Esophagus muscularis mucosa (tissue), 4 donors: ENCODE measurements at regions not wholly inside any gene's neighbourhood (a gene's known extent, or its start where the extent isn't known, plus 50 kb on each side); places are given as distances from the start of the nearest gene placed in this dataset.

ENCODE experiments used
- DNase-seq: peaks from one replicate; pipeline ENCODE4 v3.0.0-alpha.2; 2017; ENCODE audit errors: extremely low spot score
- H3K27ac ChIP-seq, 4 donors: fragments of 200-600 bp; sonication (generic); replicated peaks in 1 of 4; 1 replicate in 3 of 4; 2 replicates in 1 of 4; pipeline ENCODE4 v1.5.1; 2016 to 2019; ENCODE audit warnings: mild to moderate bottlenecking in 1 of 4
- H3K27me3 ChIP-seq, 4 donors: fragments of 200-600 bp; sonication (generic); one replicate each; pipeline versions ENCODE4 v1.5.1 to v1.6.0; 2016 to 2019
- H3K36me3 ChIP-seq, 4 donors: fragments of 200-600 bp; sonication (generic); one replicate each; pipeline ENCODE4 v1.5.1; 2016 to 2019
- H3K4me1 ChIP-seq, 4 donors: fragments of 200-600 bp; sonication (generic); one replicate each; pipeline ENCODE4 v1.5.1; 2016 to 2019
- H3K4me3 ChIP-seq, 4 donors: fragments of 200-600 bp; sonication (generic); 1 replicate in 2 of 4; 2 replicates in 2 of 4; pipeline ENCODE4 v1.5.1; 2016 to 2019; ENCODE audit warnings: mild to moderate bottlenecking in 4 of 4, moderate library complexity in 1 of 4
- H3K9me3 ChIP-seq, 4 donors: fragments of 200-600 bp; sonication (generic); 1 replicate in 3 of 4; 2 replicates in 1 of 4; pipeline ENCODE4 v1.5.1; 2016 to 2019
- EP300 ChIP-seq: sonication (generic); formaldehyde crosslinking; IDR thresholded peaks from one replicate; pipeline ENCODE4 v1.6.1; 2017; ENCODE audit warnings: antibody characterized with exemption
- POLR2A ChIP-seq: fragments of 450-650 bp; IDR thresholded peaks from one replicate; pipeline ENCODE4 v1.6.1; 2017; ENCODE audit warnings: antibody characterized with exemption, moderate library complexity, mild to moderate bottlenecking, low read depth
- POLR2AphosphoS5 ChIP-seq, 2 donors: sonication (generic); formaldehyde crosslinking; IDR thresholded peaks; one replicate each; pipeline ENCODE4 v1.6.1; 2017; ENCODE audit warnings: antibody characterized with exemption in 2 of 2
- WGBS: methylation state at CpG from one replicate; pipeline ENCODE4 v1.1.5; 2018; 5-methylcytosine and 5-hydroxymethylcytosine counted together
- intact Hi-C: fragments of 100-400 bp; cut with DNase I; formaldehyde crosslinking; loops from one replicate; pipeline ENCODE4 v1.15.1; 2023
- TF ChIP-seq, protein P1 (sequence below), 3 experiments: fragments of 200-600 bp in 2 of 3; fragments of 450-650 bp in 1 of 3; sonication (generic) in 2 of 3; IDR thresholded peaks; one replicate each; pipeline ENCODE4 v1.5.1; 2017 to 2019; ENCODE audit warnings: antibody characterized with exemption in 3 of 3, mild to moderate bottlenecking in 2 of 3, moderate library complexity in 1 of 3

DNA sequence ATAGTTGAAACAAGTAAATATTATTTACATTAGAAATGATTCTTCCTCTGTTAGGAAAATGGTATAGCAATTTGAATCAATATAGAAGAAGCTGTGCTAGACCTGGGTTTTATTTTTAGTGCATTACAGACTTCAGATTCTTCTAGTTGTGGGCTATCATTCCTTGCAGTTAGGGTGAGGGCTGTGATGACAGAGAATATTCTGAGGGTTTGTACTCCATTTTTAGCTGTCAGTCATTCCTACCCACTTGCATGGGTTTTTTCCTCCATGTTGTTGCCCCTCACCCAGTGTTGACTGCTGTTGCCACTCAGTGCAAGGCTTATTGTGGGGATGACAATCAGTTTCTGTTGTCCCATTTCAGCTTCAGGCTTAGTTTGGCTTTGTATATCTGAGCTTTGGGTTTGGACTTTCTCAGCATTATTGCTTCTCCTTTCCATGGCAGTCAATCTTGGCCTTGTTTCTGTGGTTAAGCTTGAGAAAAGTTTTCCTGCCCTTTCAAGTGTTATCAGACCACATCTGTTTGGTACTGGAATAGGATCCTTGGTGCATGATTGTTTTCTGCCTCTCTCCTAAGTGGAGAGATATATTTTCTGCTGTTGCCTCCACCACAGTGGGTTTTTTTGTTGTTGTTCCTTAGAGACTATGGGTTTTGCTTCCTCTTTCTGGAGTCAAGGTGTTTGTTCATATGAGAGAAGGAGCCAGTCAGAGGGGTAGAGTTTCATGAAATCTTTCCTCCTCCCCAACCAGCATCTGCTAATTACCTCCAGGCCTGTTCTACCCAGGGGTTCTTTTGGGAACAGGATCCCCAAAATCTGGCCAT lies 312.7 kb upstream of the CWC22 start:
- Histone ChIP-seq H3K9me3 (peaks cover 0 to 9% (median 3%) of the 10 kb centered on the region in 4 donors), H3K27me3 (no peaks in the 10 kb centered on the region), H3K4me3 (no peak overlapping the region), H3K36me3 (no peaks in the 10 kb centered on the region), H3K4me1 (peaks cover 0 to 4% (median 0%) of the 10 kb centered on the region in 4 donors), H3K27ac (no peak overlapping the region)
- no peak for DNase-seq
- TF ChIP-seq POLR2AphosphoS5 (IDR thresholded peaks at IDR 0.05), result no peak
- no peak for TF ChIP-seq EP300
- no peak for TF ChIP-seq POLR2A
- TF ChIP-seq, protein P1, sequence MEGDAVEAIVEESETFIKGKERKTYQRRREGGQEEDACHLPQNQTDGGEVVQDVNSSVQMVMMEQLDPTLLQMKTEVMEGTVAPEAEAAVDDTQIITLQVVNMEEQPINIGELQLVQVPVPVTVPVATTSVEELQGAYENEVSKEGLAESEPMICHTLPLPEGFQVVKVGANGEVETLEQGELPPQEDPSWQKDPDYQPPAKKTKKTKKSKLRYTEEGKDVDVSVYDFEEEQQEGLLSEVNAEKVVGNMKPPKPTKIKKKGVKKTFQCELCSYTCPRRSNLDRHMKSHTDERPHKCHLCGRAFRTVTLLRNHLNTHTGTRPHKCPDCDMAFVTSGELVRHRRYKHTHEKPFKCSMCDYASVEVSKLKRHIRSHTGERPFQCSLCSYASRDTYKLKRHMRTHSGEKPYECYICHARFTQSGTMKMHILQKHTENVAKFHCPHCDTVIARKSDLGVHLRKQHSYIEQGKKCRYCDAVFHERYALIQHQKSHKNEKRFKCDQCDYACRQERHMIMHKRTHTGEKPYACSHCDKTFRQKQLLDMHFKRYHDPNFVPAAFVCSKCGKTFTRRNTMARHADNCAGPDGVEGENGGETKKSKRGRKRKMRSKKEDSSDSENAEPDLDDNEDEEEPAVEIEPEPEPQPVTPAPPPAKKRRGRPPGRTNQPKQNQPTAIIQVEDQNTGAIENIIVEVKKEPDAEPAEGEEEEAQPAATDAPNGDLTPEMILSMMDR (IDR thresholded peaks at IDR 0.05), result no peak
- intact Hi-C loops, result no loop called here

DNA sequence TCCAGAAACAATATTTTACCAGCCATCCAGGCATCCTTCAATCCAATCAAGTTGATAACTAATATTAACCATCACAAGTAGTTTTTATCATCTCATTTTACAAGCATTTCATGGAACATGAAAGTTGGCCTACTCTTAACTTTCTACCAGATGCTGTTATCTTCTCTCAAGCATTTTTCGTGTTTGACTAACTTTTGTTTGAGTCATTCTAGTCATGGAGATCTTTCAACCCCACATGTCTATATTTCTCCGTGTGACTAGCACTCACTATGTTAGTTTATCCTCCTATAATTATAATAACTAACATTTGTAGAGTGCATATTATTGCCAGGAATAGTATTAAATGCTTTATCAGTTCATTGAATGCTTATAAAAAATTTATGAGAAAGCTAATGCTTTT lies 307.0 kb upstream of the CWC22 start:
- DNase-seq, result no peak
- WGBS, result 76% methylated on average over 2 of the region's 2 CpGs
- TF ChIP-seq, protein P1 (IDR thresholded peaks at IDR 0.05), result no peak
- TF ChIP-seq EP300 (no peak), POLR2A (no peak), POLR2AphosphoS5 (IDR thresholded peaks at IDR 0.05) (no peak)
- no peaks in the 10 kb centered on the region for H3K27me3 ChIP-seq
- intact Hi-C loops, result no loop called here
- H3K36me3 ChIP-seq, result no peaks in the 10 kb centered on the region
- no peaks in the 10 kb centered on the region for H3K4me1 ChIP-seq
- no peak overlapping the region for H3K4me3 ChIP-seq
- no peak overlapping the region for H3K27ac ChIP-seq
- H3K9me3 ChIP-seq, result peaks cover 0 to 9% (median 3%) of the 10 kb centered on the region in 4 donors

DNA sequence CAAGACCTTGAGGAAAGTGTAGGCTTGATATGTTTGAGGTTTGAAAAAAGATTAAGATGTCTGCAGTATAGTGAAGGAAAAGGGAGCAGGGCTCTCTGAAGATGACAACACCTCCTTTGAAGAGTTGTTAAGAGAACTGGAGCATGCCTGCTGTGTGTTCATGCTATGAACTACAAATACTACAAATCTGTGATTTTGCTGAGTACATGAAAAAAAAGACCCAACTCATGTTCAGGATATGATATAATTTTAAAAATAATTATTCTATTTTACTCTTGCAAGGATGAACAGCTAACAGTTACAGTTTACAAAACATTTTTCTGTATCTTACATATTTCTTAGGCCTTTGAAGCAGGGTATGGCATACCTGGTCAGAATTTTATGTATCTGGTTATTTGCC lies 305.4 kb upstream of the CWC22 start:
- no peak for DNase-seq
- peaks cover 0 to 9% (median 3%) of the 10 kb centered on the region in 4 donors for H3K9me3 ChIP-seq
- H3K4me1 ChIP-seq, result no peaks in the 10 kb centered on the region
- TF ChIP-seq, protein P1 (IDR thresholded peaks at IDR 0.05), result no peak
- TF ChIP-seq POLR2A, result no peak
- TF ChIP-seq POLR2AphosphoS5 (IDR thresholded peaks at IDR 0.05), result no peak
- TF ChIP-seq EP300, result no peak
- intact Hi-C loops, result no loop called here
- H3K36me3 ChIP-seq, result no peaks in the 10 kb centered on the region
- H3K27ac ChIP-seq, result no peak overlapping the region
- H3K4me3 ChIP-seq, result no peak overlapping the region
- H3K27me3 ChIP-seq, result no peaks in the 10 kb centered on the region

DNA sequence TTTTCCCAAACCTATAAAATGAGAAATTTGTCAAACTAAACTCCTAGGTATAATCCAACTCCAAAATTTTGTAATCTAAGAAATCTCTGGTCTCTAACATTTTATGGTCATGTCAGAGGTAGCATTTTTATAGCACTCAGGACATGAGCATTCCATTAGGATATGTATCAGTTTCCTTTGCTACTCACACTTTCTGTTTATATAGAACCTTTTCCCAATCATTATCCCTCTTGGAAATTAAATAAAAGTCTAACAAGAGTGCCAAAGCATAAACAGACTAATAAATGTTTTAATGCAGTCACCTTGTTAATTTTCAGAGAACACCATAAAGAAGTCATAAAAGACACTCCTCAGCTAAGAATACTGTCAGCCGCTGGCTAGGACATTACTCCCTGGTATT lies 300.0 kb upstream of the CWC22 start:
- no peak for DNase-seq
- intact Hi-C loops, result no loop called here
- no peaks in the 10 kb centered on the region for H3K36me3 ChIP-seq
- no peaks in the 10 kb centered on the region for H3K4me1 ChIP-seq
- no peak overlapping the region for H3K4me3 ChIP-seq
- no peaks in the 10 kb centered on the region for H3K9me3 ChIP-seq
- no peaks in the 10 kb centered on the region for H3K27me3 ChIP-seq
- TF ChIP-seq EP300 (no peak), POLR2AphosphoS5 (IDR thresholded peaks at IDR 0.05) (no peak), POLR2A (no peak)
- TF ChIP-seq, protein P1 (IDR thresholded peaks at IDR 0.05), result no peak
- no peak overlapping the region for H3K27ac ChIP-seq
- WGBS, result 85% methylated on average over 1 of the region's 1 CpG

DNA sequence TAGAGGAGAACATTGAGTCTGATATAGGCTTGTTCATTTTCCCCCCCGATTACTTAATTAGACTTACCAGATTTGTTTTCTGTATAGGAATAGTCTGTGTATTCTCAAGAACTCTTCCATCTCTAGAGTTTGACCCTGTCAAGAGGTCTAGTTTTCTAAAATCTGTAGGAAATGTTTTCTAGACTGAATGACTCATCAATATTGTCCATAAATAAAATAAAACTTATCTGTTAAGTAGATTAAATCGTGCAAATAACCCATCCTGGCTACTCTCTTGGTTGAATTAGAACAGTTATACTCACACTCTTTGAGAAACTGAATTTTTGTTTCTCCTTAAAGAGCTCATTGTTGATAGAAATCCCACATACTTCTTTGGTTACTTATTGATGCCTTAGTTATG lies 299.2 kb upstream of the CWC22 start:
- no peaks in the 10 kb centered on the region for H3K36me3 ChIP-seq
- H3K27me3 ChIP-seq, result no peaks in the 10 kb centered on the region
- no peak overlapping the region for H3K27ac ChIP-seq
- H3K9me3 ChIP-seq, result no peaks in the 10 kb centered on the region
- no peak for DNase-seq
- TF ChIP-seq POLR2AphosphoS5 (IDR thresholded peaks at IDR 0.05) (no peak), POLR2A (no peak), EP300 (no peak)
- TF ChIP-seq, protein P1 (IDR thresholded peaks at IDR 0.05), result no peak
- no peak overlapping the region for H3K4me3 ChIP-seq
- intact Hi-C loops, result no loop called here
- 85% methylated on average over 2 of the region's 2 CpGs for WGBS
- H3K4me1 ChIP-seq, result no peaks in the 10 kb centered on the region
